ENCODE measurements at regions not wholly inside any gene's neighbourhood (a gene's known extent, or its start where the extent isn't known, plus 50 kb on each side); places are given as distances from the start of the nearest gene placed in this dataset.

- TF ChIP-seq EZH2 (IDR thresholded peaks at IDR 0.05; ENCODE audit: low read depth, unreplicated experiment) (no peak), CTCF (conservative IDR thresholded peaks at IDR 0.05; ENCODE audit: low read depth in 2 of 2) (no peak)
These were observed 408.7 kb downstream of the REEP3 start for GRCh38 chr10:63929831-63930467.
